SK-N-SH treated with all-trans-retinoic acid at 6 μM for 48 hours (cell line): ENCODE measurements at regions not wholly inside any gene's neighbourhood (a gene's known extent, or its start where the extent isn't known, plus 50 kb on each side); places are given as distances from the start of the nearest gene placed in this dataset.

Experiments
- ATAC-seq: fragments of 200-7000 bp; cut with Tn5 transposase; 3 replicates; pipeline ENCODE4 v1.9.1; 2020; ENCODE audit warnings: mild to moderate bottlenecking, moderate library complexity
- ARNTL ChIP-seq: fragments of 450-650 bp; formaldehyde crosslinking; IDR thresholded peaks from 2 replicates; pipeline ENCODE4 v1.5.0; 2020; ENCODE audit warnings: low read depth, mild to moderate bottlenecking, moderate library complexity, borderline replicate concordance
- BACH2 ChIP-seq: fragments of 250-450 bp; sonication (Bioruptor Pico); IDR thresholded peaks from 2 replicates; pipeline ENCODE4 v1.9.0; 2021; ENCODE audit warnings: mild to moderate bottlenecking, borderline replicate concordance
- CREB5 ChIP-seq: fragments of 250-450 bp; sonication (Bioruptor Pico); IDR thresholded peaks from 2 replicates; pipeline ENCODE4 v1.5.1; 2020; ENCODE audit warnings: low read depth, mild to moderate bottlenecking, moderate library complexity
- CSDC2 ChIP-seq: fragments of 250-450 bp; sonication (Bioruptor Pico); IDR thresholded peaks from 2 replicates; pipeline ENCODE4 v1.5.0; 2020; ENCODE audit warnings: mild to moderate bottlenecking, moderate library complexity
- ESRRG ChIP-seq: fragments of 250-450 bp; sonication (Bioruptor Pico); IDR thresholded peaks from 2 replicates; pipeline ENCODE4 v1.6.1; 2021; ENCODE audit warnings: mild to moderate bottlenecking
- ISL1 ChIP-seq: fragments of 250-450 bp; sonication (Bioruptor Pico); IDR thresholded peaks from 2 replicates; pipeline ENCODE4 v2.1.2; 2022; ENCODE audit warnings: mild to moderate bottlenecking, moderate library complexity
- OSR1 ChIP-seq: fragments of 250-450 bp; sonication (Bioruptor Pico); IDR thresholded peaks from 2 replicates; pipeline ENCODE4 v1.8.0; 2022; ENCODE audit warnings: moderate library complexity, mild to moderate bottlenecking, inconsistent platforms
- PATZ1 ChIP-seq: fragments of 250-450 bp; sonication (Bioruptor Pico); IDR thresholded peaks from 2 replicates; pipeline ENCODE4 v1.8.0; 2020; ENCODE audit warnings: mild to moderate bottlenecking, moderate library complexity, borderline replicate concordance
- POU6F1 ChIP-seq: fragments of 250-450 bp; sonication (Bioruptor Pico); IDR thresholded peaks from 2 replicates; pipeline ENCODE4 v1.8.0; 2021; ENCODE audit warnings: low read depth, mild to moderate bottlenecking, moderate library complexity, borderline replicate concordance
- PPARA ChIP-seq: fragments of 250-450 bp; sonication (Bioruptor Pico); IDR thresholded peaks from 2 replicates; pipeline ENCODE4 v1.5.0; 2020; ENCODE audit warnings: mild to moderate bottlenecking, borderline replicate concordance
- RARB ChIP-seq: fragments of 250-450 bp; sonication (Bioruptor Pico); IDR thresholded peaks from 2 replicates; pipeline ENCODE4 v1.8.0; 2021; ENCODE audit warnings: mild to moderate bottlenecking, moderate library complexity
- SNAI2 ChIP-seq: fragments of 250-450 bp; sonication (Bioruptor Pico); IDR thresholded peaks from 2 replicates; pipeline ENCODE4 v1.5.0; 2020; ENCODE audit warnings: mild to moderate bottlenecking, moderate library complexity
- TCF4 ChIP-seq: fragments of 250-450 bp; sonication (Bioruptor Pico); IDR thresholded peaks from 2 replicates; pipeline ENCODE4 v1.8.0; 2021; ENCODE audit warnings: mild to moderate bottlenecking, moderate library complexity, borderline replicate concordance
- TOX ChIP-seq: fragments of 250-450 bp; sonication (Bioruptor Pico); IDR thresholded peaks from 2 replicates; pipeline ENCODE4 v1.8.0; 2021; ENCODE audit warnings: mild to moderate bottlenecking, moderate library complexity, borderline replicate concordance
- TSHZ2 ChIP-seq: fragments of 250-450 bp; sonication (Bioruptor Pico); IDR thresholded peaks from 2 replicates; pipeline ENCODE4 v1.5.0; 2020; ENCODE audit warnings: mild to moderate bottlenecking, moderate library complexity
- ZC3H10 ChIP-seq: fragments of 250-450 bp; sonication (Bioruptor Pico); IDR thresholded peaks from 2 replicates; pipeline ENCODE4 v1.5.1; 2021; ENCODE audit warnings: mild to moderate bottlenecking, moderate library complexity
- ZFP3 ChIP-seq: fragments of 250-450 bp; sonication (Bioruptor Pico); IDR thresholded peaks from 2 replicates; pipeline ENCODE4 v1.5.0; 2020; ENCODE audit warnings: mild to moderate bottlenecking, moderate library complexity
- ZFP30 ChIP-seq: fragments of 450-650 bp; formaldehyde crosslinking; IDR thresholded peaks from 2 replicates; pipeline ENCODE4 v1.5.0; 2022; ENCODE audit warnings: mild to moderate bottlenecking, moderate library complexity
- ZNF70 ChIP-seq: fragments of 450-650 bp; formaldehyde crosslinking; IDR thresholded peaks from 2 replicates; pipeline ENCODE4 v1.5.0; 2020; ENCODE audit warnings: mild to moderate bottlenecking, moderate library complexity
- ZNF8 ChIP-seq: fragments of 450-650 bp; formaldehyde crosslinking; IDR thresholded peaks from 2 replicates; pipeline ENCODE4 v1.5.0; 2020; ENCODE audit warnings: mild to moderate bottlenecking, moderate library complexity

DNA sequence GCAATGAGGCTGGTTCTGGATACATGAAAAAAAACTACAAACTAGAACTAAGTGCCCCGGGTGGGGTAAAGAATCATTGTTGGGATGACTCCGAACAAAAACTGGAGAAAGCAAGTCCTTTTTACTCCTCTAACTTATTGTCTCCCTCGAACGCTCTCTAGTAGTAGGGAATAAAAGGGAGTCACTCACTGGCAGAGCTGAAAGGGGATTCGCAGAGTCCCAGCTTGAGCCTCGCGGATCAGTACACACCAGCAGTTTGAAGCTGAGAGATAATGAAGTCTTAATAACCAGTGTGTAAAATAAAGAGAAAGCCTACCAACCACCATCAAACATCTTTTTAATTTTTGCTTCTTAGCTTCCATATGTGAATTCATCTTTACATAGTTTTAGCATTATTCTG, 521.9 kb upstream of the ARX start (continued):
- TF ChIP-seq CREB5, result no peak
- TF ChIP-seq BACH2 (CRISPR knock-in tag), result no peak
- no peak for TF ChIP-seq POU6F1

GRCh38 chrX:25544641-25545040, 528.9 kb upstream of the ARX start:
- no peak for TF ChIP-seq CREB5
- no peak for TF ChIP-seq ISL1 (CRISPR knock-in tag)
- no peak for TF ChIP-seq TOX
- TF ChIP-seq TSHZ2, result no peak
- no peak for TF ChIP-seq SNAI2 (CRISPR knock-in tag)
- no peak for TF ChIP-seq ESRRG (CRISPR knock-in tag)
- no peak for ATAC-seq

GRCh38 chrX:25548811-25549210, 533.0 kb upstream of the ARX start:
- ATAC-seq, result no peak
- TF ChIP-seq ZNF70 (CRISPR knock-in tag), result no peak

- TF ChIP-seq ZNF8 (CRISPR knock-in tag), result no peak
- TF ChIP-seq, all 23 proteins: peak for 0
- no peak for ATAC-seq
These were observed 539.8 kb upstream of the ARX start for GRCh38 chrX:25555521-25555920.

GRCh38 chrX:25558137-25558536, 542.4 kb upstream of the ARX start:
- no peak for ATAC-seq
- TF ChIP-seq ZFP30 (CRISPR knock-in tag) (no peak), ARNTL (no peak), CREB5 (no peak), ZFP3 (CRISPR knock-in tag) (no peak), POU6F1 (no peak), OSR1 (CRISPR knock-in tag) (no peak), PPARA (CRISPR knock-in tag) (no peak), ZC3H10 (CRISPR knock-in tag) (no peak)
- TF ChIP-seq, all 23 proteins: peak for 0

GRCh38 chrX:25561190-25561589, 545.4 kb upstream of the ARX start:
- no peak for ATAC-seq
- TF ChIP-seq TCF4 (CRISPR knock-in tag) (no peak), ZFP3 (CRISPR knock-in tag) (no peak), CREB5 (no peak), ISL1 (CRISPR knock-in tag) (no peak), ZNF70 (CRISPR knock-in tag) (no peak), CSDC2 (CRISPR knock-in tag) (no peak), TOX (no peak), ZNF8 (CRISPR knock-in tag) (no peak), PATZ1 (CRISPR knock-in tag) (no peak), RARB (CRISPR knock-in tag) (no peak), ARNTL (no peak)
